GM23338 (cell line): ENCODE measurements at regions not wholly inside any gene's neighbourhood (a gene's known extent, or its start where the extent isn't known, plus 50 kb on each side); places are given as distances from the start of the nearest gene placed in this dataset.

ENCODE experiments used
- ATAC-seq: fragments of 200-7000 bp; cut with Tn5 transposase; 3 replicates; pipeline ENCODE4 v1.9.1; 2020
- DNase-seq: peaks from one replicate; pipeline ENCODE4 v3.0.0-alpha.2; 2015; ENCODE audit warnings: low spot score
- H2AFZ ChIP-seq: fragments of 200-600 bp; sonication (generic); 2 replicates; pipeline ENCODE4 v1.8.0; 2016; ENCODE audit warnings: antibody characterized with exemption, mild to moderate bottlenecking, moderate library complexity
- H3F3A ChIP-seq: fragments of 200-600 bp; sonication (generic); replicated peaks from 2 replicates; pipeline ENCODE4 v1.8.0; 2017; ENCODE audit warnings: antibody characterized with exemption, mixed run types, low read depth
- H3K27ac ChIP-seq: fragments of 200-600 bp; sonication (generic); 2 replicates; pipeline ENCODE4 v1.6.1; 2016; ENCODE audit warnings: low read depth
- H3K27me3 ChIP-seq: fragments of 200-600 bp; sonication (generic); 2 replicates; pipeline ENCODE4 v1.8.0; 2016; ENCODE audit warnings: mild to moderate bottlenecking, mixed run types, moderate library complexity; ENCODE audit not compliant: insufficient read depth
- H3K36me3 ChIP-seq: fragments of 200-600 bp; sonication (generic); 2 replicates; pipeline ENCODE4 v1.8.0; 2016; ENCODE audit warnings: mild to moderate bottlenecking; ENCODE audit not compliant: insufficient read depth
- H3K4me1 ChIP-seq: fragments of 200-600 bp; sonication (generic); 2 replicates; pipeline ENCODE4 v1.8.0; 2016; ENCODE audit warnings: mild to moderate bottlenecking, moderate library complexity; ENCODE audit not compliant: insufficient read depth
- H3K4me2 ChIP-seq: fragments of 200-600 bp; sonication (generic); 2 replicates; pipeline ENCODE4 v1.7.1; 2017; ENCODE audit warnings: mixed run types
- H3K4me3 ChIP-seq: fragments of 200-600 bp; sonication (generic); 2 replicates; pipeline ENCODE4 v1.6.1; 2016; ENCODE audit warnings: mixed run types
- H3K79me2 ChIP-seq: fragments of 200-600 bp; sonication (generic); replicated peaks from 2 replicates; pipeline ENCODE4 v1.8.0; 2017; ENCODE audit warnings: mild to moderate bottlenecking; ENCODE audit not compliant: insufficient read depth
- H3K9me2 ChIP-seq: fragments of 200-600 bp; sonication (generic); 2 replicates; pipeline ENCODE4 v1.8.0; 2017; ENCODE audit not compliant: insufficient read depth
- H4K20me1 ChIP-seq: fragments of 200-600 bp; sonication (generic); replicated peaks from 2 replicates; pipeline ENCODE4 v1.8.0; 2017; ENCODE audit warnings: mild to moderate bottlenecking; ENCODE audit not compliant: insufficient read depth
- H3K27ac Mint-ChIP-seq: 2 replicates; pipeline ENCODE4 v1.8.0; 2020; ENCODE audit warnings: inconsistent platforms, mild to moderate bottlenecking, moderate library complexity, mixed read lengths
- H3K27me3 Mint-ChIP-seq: 3 replicates; pipeline ENCODE4 v1.8.0; 2022; ENCODE audit warnings: low read depth, mild to moderate bottlenecking, moderate library complexity, mixed read lengths, inconsistent platforms; ENCODE audit not compliant: insufficient read depth, poor library complexity
- H3K36me3 Mint-ChIP-seq: 3 replicates; pipeline ENCODE4 v1.8.0; 2021; ENCODE audit warnings: low read depth, mild to moderate bottlenecking, inconsistent platforms, moderate library complexity, mixed read lengths
- H3K4me1 Mint-ChIP-seq: 3 replicates; pipeline ENCODE4 v1.8.0; 2020; ENCODE audit warnings: mild to moderate bottlenecking, inconsistent platforms, mixed read lengths
- H3K4me3 Mint-ChIP-seq: 3 replicates; pipeline ENCODE4 v1.8.0; 2021; ENCODE audit warnings: moderate library complexity, mild to moderate bottlenecking, inconsistent platforms, mixed read lengths
- H3K9me3 Mint-ChIP-seq: 3 replicates; pipeline ENCODE4 v1.8.0; 2020; ENCODE audit warnings: moderate library complexity, mild to moderate bottlenecking, inconsistent platforms, mixed read lengths
- CREB1 ChIP-seq: fragments of 250-450 bp; sonication (Bioruptor Pico); IDR thresholded peaks from 2 replicates; pipeline ENCODE4 v1.5.0; 2020; ENCODE audit warnings: low read depth, mild to moderate bottlenecking, moderate library complexity
- CTCF ChIP-seq, 2 experiments: fragments of 200-600 bp in 1 of 2; sonication (generic) in 1 of 2; conservative IDR thresholded peaks; 2 replicates each; pipeline versions ENCODE4 v1.5.1 to v1.6.1; 2016 to 2017; ENCODE audit warnings: antibody characterized with exemption in 2 of 2, low read depth in 2 of 2, mild to moderate bottlenecking in 2 of 2, moderate library complexity in 1 of 2
- ETS1 ChIP-seq: IDR thresholded peaks from 2 replicates; pipeline ENCODE4 v1.6.1; 2016; ENCODE audit warnings: antibody characterized with exemption
- EZH2 ChIP-seq: fragments of 200-600 bp; sonication (generic); IDR thresholded peaks from one replicate; pipeline ENCODE4 v1.8.0; 2017; ENCODE audit warnings: antibody characterized with exemption, mild to moderate bottlenecking, low read depth; ENCODE audit not compliant: unreplicated experiment
- JUNB ChIP-seq: IDR thresholded peaks from one replicate; pipeline ENCODE4 v1.6.1; 2016; ENCODE audit warnings: antibody characterized with exemption; ENCODE audit not compliant: unreplicated experiment
- NANOG ChIP-seq: IDR thresholded peaks from 2 replicates; pipeline ENCODE4 v1.6.1; 2016; ENCODE audit warnings: antibody characterized with exemption, borderline replicate concordance
- POLR2AphosphoS5 ChIP-seq: IDR thresholded peaks from 2 replicates; pipeline ENCODE4 v1.6.1; 2016; ENCODE audit warnings: antibody characterized with exemption, low read depth
- STAT1 ChIP-seq: IDR thresholded peaks from one replicate; pipeline ENCODE4 v1.6.1; 2016; ENCODE audit warnings: antibody characterized with exemption; ENCODE audit not compliant: unreplicated experiment
- ZNF114 ChIP-seq: fragments of 250-450 bp; sonication (Bioruptor Pico); IDR thresholded peaks from 2 replicates; pipeline ENCODE4 v1.5.0; 2020; ENCODE audit warnings: mild to moderate bottlenecking, moderate library complexity
- ZNF331 ChIP-seq: fragments of 250-450 bp; sonication (Bioruptor Pico); IDR thresholded peaks from 2 replicates; pipeline ENCODE4 v1.5.0; 2020; ENCODE audit warnings: low read depth, mild to moderate bottlenecking, moderate library complexity
- ZNF462 ChIP-seq: fragments of 250-450 bp; sonication (Bioruptor Pico); IDR thresholded peaks from 2 replicates; pipeline ENCODE4 v1.5.0; 2020; ENCODE audit warnings: mild to moderate bottlenecking, moderate library complexity

GRCh38 chr3:25906132-25906906 lies 116.4 kb downstream of the OXSM start:
- H3K4me1 ChIP-seq, result peaks cover 20% of the 10 kb centered on the region
- Mint-ChIP-seq H3K4me3 (no peak overlapping the region), H3K9me3 (no peaks in the 10 kb centered on the region), H3K36me3 (no peaks in the 10 kb centered on the region), H3K27ac (no peak overlapping the region), H3K4me1 (peaks cover 20% of the 10 kb centered on the region), H3K27me3 (no peaks in the 10 kb centered on the region)
- H3K9me2 ChIP-seq, result no peaks in the 10 kb centered on the region
- ATAC-seq, result no peak
- H3K79me2 ChIP-seq, result no peaks in the 10 kb centered on the region
- no peaks in the 10 kb centered on the region for H3K27me3 ChIP-seq
- H4K20me1 ChIP-seq, result no peaks in the 10 kb centered on the region
- no peak overlapping the region for H3K27ac ChIP-seq
- peak; percentile 80 for TF ChIP-seq NANOG
- TF ChIP-seq STAT1, result no peak
- no peak for TF ChIP-seq ZNF114 (CRISPR knock-in tag)
- no peak for TF ChIP-seq ZNF331 (CRISPR knock-in tag)
- TF ChIP-seq JUNB, result no peak
- H3F3A ChIP-seq, result no peaks in the 10 kb centered on the region
- no peak overlapping the region for H2AFZ ChIP-seq
- no peaks in the 10 kb centered on the region for H3K36me3 ChIP-seq
- no peak overlapping the region for H3K4me3 ChIP-seq
- peak; percentile 28 for DNase-seq
- H3K4me2 ChIP-seq, result no peak overlapping the region; the same call in 1 of the 2 replicates

- Mint-ChIP-seq H3K4me1 (peaks cover 20% of the 10 kb centered on the region), H3K27ac (no peak overlapping the region), H3K9me3 (no peaks in the 10 kb centered on the region), H3K4me3 (no peak overlapping the region), H3K27me3 (no peaks in the 10 kb centered on the region), H3K36me3 (no peaks in the 10 kb centered on the region)
- H3K36me3 ChIP-seq, result no peaks in the 10 kb centered on the region
- no peak for DNase-seq
- no peak for ATAC-seq
- no peaks in the 10 kb centered on the region for H3K9me2 ChIP-seq
- TF ChIP-seq ZNF331 (CRISPR knock-in tag) (no peak), EZH2 (no peak), NANOG (no peak), CREB1 (no peak), ETS1 (no peak), JUNB (no peak), POLR2AphosphoS5 (no peak), CTCF (conservative IDR thresholded peaks at IDR 0.05; ENCODE audit: low read depth in 2 of 2) (no peak), ZNF462 (no peak)
- no peaks in the 10 kb centered on the region for H4K20me1 ChIP-seq
- no peak overlapping the region for H2AFZ ChIP-seq
- H3K4me2 ChIP-seq, result no peak overlapping the region
- H3K27ac ChIP-seq, result no peak overlapping the region
- H3K27me3 ChIP-seq, result no peaks in the 10 kb centered on the region
- H3K4me1 ChIP-seq, result peaks cover 20% of the 10 kb centered on the region
- H3F3A ChIP-seq, result no peaks in the 10 kb centered on the region
- H3K4me3 ChIP-seq, result no peak overlapping the region
- no peaks in the 10 kb centered on the region for H3K79me2 ChIP-seq
Observed at GRCh38 chr3:25907081-25907480, 117.2 kb downstream of the OXSM start.
